ENCODE measurements at regions not wholly inside any gene's neighbourhood (a gene's known extent, or its start where the extent isn't known, plus 50 kb on each side); places are given as distances from the start of the nearest gene placed in this dataset.

DNA sequence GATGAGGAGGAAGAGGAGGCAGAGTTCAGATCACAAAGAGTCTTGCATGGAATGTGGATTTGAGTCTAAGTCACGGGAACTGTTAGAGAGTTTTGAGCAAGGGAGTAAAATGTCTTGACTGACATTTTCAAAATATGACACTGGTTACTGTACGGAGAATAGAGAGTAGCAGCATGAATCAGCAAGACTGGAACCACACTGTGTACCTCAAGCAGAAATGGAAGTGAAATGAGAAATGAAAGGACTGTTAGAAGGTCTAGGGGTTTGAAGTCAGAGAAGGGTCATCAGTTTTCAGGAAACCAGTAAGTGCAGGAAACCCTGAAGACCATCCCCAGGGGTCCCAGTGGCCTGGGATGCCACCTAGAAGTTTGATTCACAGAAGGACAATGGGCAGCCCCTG, 236.3 kb downstream of the GALC start:
- no peak overlapping the region for H3K27ac ChIP-seq (ENCODE audit: insufficient read depth, low read length)
- dilution Hi-C loops (cut with HindIII; ENCODE audit: low sequenced_read_pairs, unreplicated experiment) = no loop called here
- DNase-seq (no peak), ATAC-seq (ENCODE audit: low read depth) (no peak)
- H3K23ac ChIP-seq (ENCODE audit: low read depth, low read length) = no peak overlapping the region
- no peaks in the 10 kb centered on the region for H3K27me3 ChIP-seq (ENCODE audit: control insufficient read depth, insufficient read depth, low read length)
- no peak overlapping the region for H3K4me2 ChIP-seq (ENCODE audit: low read depth, low read length)
- no peak overlapping the region for H3K4me3 ChIP-seq (ENCODE audit: insufficient read depth, low read depth, low read length)
- no peak overlapping the region for H2BK120ac ChIP-seq (ENCODE audit: low read depth, low read length)
- H4K20me1 ChIP-seq (ENCODE audit: insufficient read depth, low read length) = no peaks in the 10 kb centered on the region
- peaks cover 34% of the 10 kb centered on the region for H3K9me3 ChIP-seq (ENCODE audit: control insufficient read depth, insufficient read depth, low read length)
- BruUV-seq (replicated peaks) = no TSS peak
- no peaks in the 10 kb centered on the region for H3K4me1 ChIP-seq (ENCODE audit: control insufficient read depth, insufficient read depth, low read length)
- H3K4ac ChIP-seq (ENCODE audit: low read depth, low read length) = no peak overlapping the region
- H3K9ac ChIP-seq (ENCODE audit: low read depth, low read length) = no peak overlapping the region
- no peak overlapping the region for H2AFZ ChIP-seq (replicated peaks; ENCODE audit: low read length, poor library complexity)
- H3K36me3 ChIP-seq (ENCODE audit: control insufficient read depth, insufficient read depth, low read length) = no peaks in the 10 kb centered on the region
- no peak overlapping the region for H4K91ac ChIP-seq (ENCODE audit: insufficient read depth, low read depth, low read length)
- H3K14ac ChIP-seq (replicated peaks; ENCODE audit: low read depth, low read length) = no peak overlapping the region
- no peaks in the 10 kb centered on the region for H3K9me1 ChIP-seq (ENCODE audit: insufficient read depth, low read length)
- no peak overlapping the region for H4K8ac ChIP-seq (ENCODE audit: low read depth in 2 of 2, low read length in 2 of 2)
- H4K5ac ChIP-seq (ENCODE audit: low read depth, low read length) = no peak overlapping the region
- in situ Hi-C loops (cut with MboI; ENCODE audit: low sequenced_read_pairs) = no loop called here
- CTCF ChIA-PET = no interaction called here
- TF ChIP-seq, protein P1, sequence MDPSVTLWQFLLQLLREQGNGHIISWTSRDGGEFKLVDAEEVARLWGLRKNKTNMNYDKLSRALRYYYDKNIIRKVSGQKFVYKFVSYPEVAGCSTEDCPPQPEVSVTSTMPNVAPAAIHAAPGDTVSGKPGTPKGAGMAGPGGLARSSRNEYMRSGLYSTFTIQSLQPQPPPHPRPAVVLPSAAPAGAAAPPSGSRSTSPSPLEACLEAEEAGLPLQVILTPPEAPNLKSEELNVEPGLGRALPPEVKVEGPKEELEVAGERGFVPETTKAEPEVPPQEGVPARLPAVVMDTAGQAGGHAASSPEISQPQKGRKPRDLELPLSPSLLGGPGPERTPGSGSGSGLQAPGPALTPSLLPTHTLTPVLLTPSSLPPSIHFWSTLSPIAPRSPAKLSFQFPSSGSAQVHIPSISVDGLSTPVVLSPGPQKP (IDR thresholded peaks at IDR 0.05; ENCODE audit: borderline replicate concordance, low read depth, low read length) = no peak
- no peak for TF ChIP-seq MXI1 (IDR thresholded peaks at IDR 0.05; ENCODE audit: borderline replicate concordance, low read depth, low read length)
- H3K56ac ChIP-seq (ENCODE audit: extremely low read depth, insufficient read depth, low read length) = no peak overlapping the region
- no peaks in the 10 kb centered on the region for H3K79me1 ChIP-seq (ENCODE audit: low read depth in 1 of 2, low read length in 2 of 2)
- POLR2A ChIA-PET (ENCODE audit: unreplicated experiment) = no interaction called here
- intact Hi-C loops (cut with micrococcal nuclease) = no loop called here
- H2AK5ac ChIP-seq (ENCODE audit: low read depth, low read length) = no peak overlapping the region
- no peak overlapping the region for H2AK9ac ChIP-seq (replicated peaks; ENCODE audit: low read depth, low read length, poor library complexity)
- no peak overlapping the region for H3K18ac ChIP-seq (ENCODE audit: low read depth, low read length)
- WGBS, 2 experiments (ENCODE audit: extremely low coverage in 2 of 2, insufficient read length in 1 of 2) = 17% methylated on average over 1 of the region's 2 CpGs; no CpG with 5 or more reads in 1 of the 2 experiments
- no peak overlapping the region for H2BK15ac ChIP-seq (ENCODE audit: low read depth, low read length)
- no peak overlapping the region for H2BK20ac ChIP-seq (ENCODE audit: low read depth, low read length)
- no peak overlapping the region for H2BK5ac ChIP-seq (ENCODE audit: low read depth, low read length, poor library complexity, severe bottlenecking)

Data from IMR-90 (cell line).